ENCODE measurements at regions not wholly inside any gene's neighbourhood (a gene's known extent, or its start where the extent isn't known, plus 50 kb on each side); places are given as distances from the start of the nearest gene placed in this dataset.

- DNase-seq: no peak
Observed at GRCh38 chr18:6465281-6465680, 50.6 kb upstream of the L3MBTL4 start.

GRCh38 chr18:6476190-6476589 is 61.5 kb upstream of the L3MBTL4 start:
- DNase-seq: peak; percentile 13

- DNase-seq: no peak
Observed at GRCh38 chr18:6476880-6477279, 62.2 kb upstream of the L3MBTL4 start.

- DNase-seq: no peak
Observed at GRCh38 chr18:6478121-6478520, 63.4 kb upstream of the L3MBTL4 start.

GRCh38 chr18:6479699-6480098 is 65.0 kb upstream of the L3MBTL4 start:
- DNase-seq: no peak

- DNase-seq: peak; percentile 26
Observed at GRCh38 chr18:6482198-6482977, 67.7 kb upstream of the L3MBTL4 start.

GRCh38 chr18:6484659-6485058 is 69.9 kb upstream of the L3MBTL4 start:
- no peak for DNase-seq

GRCh38 chr18:6486313-6486712 is 71.6 kb upstream of the L3MBTL4 start:
- DNase-seq: no peak

- no peak for DNase-seq
Observed at GRCh38 chr18:6486764-6487426, 72.2 kb upstream of the L3MBTL4 start.

GRCh38 chr18:6487968-6488367 is 73.3 kb upstream of the L3MBTL4 start:
- no peak for DNase-seq

GRCh38 chr18:6488956-6489355 is 74.2 kb upstream of the L3MBTL4 start:
- DNase-seq: no peak

GRCh38 chr18:6489977-6490376 is 75.3 kb upstream of the L3MBTL4 start:
- no peak for DNase-seq

GRCh38 chr18:6493194-6493593 is 78.5 kb upstream of the L3MBTL4 start:
- no peak for DNase-seq

- no peak for DNase-seq
Observed at GRCh38 chr18:6495536-6495935, 80.8 kb upstream of the L3MBTL4 start.

- DNase-seq: no peak
Observed at GRCh38 chr18:6497543-6497942, 82.8 kb upstream of the L3MBTL4 start.

- no peak for DNase-seq
Observed at GRCh38 chr18:6498289-6498856, 83.7 kb upstream of the L3MBTL4 start.

- DNase-seq: no peak
Observed at GRCh38 chr18:6504605-6505497, 90.1 kb upstream of the L3MBTL4 start.

- no peak for DNase-seq
Observed at GRCh38 chr18:6505498-6505875, 90.8 kb upstream of the L3MBTL4 start.

- DNase-seq: no peak
Observed at GRCh38 chr18:6509417-6509816, 94.7 kb upstream of the L3MBTL4 start.

GRCh38 chr18:6509832-6510231 is 95.1 kb upstream of the L3MBTL4 start:
- no peak for DNase-seq

GRCh38 chr18:6520901-6521300 is 106.2 kb upstream of the L3MBTL4 start:
- no peak for DNase-seq

- DNase-seq: no peak
Observed at GRCh38 chr18:6521803-6522418, 107.2 kb upstream of the L3MBTL4 start.

- no peak for DNase-seq
Observed at GRCh38 chr18:6525604-6526003, 110.9 kb upstream of the L3MBTL4 start.

Measured in midbrain (tissue), 1 donor.